PC-9 (cell line): ENCODE measurements at regions not wholly inside any gene's neighbourhood (a gene's known extent, or its start where the extent isn't known, plus 50 kb on each side); places are given as distances from the start of the nearest gene placed in this dataset.

ENCODE experiments used
- BruUV-seq: library from RNA; stranded (reverse); fragments of 400-500 nt; replicated peaks from 2 replicates; lab custom pipeline; 2021; lab: Mats Ljungman, UMichigan
- CTCF ChIA-PET: fragments of 300-600 bp; sonication (Branson Sonifier 250); formaldehyde crosslinking; loops from one replicate; lab custom pipeline; 2022; ENCODE audit warnings: antibody characterized with exemption; lab: Charles Lee
- POLR2A ChIA-PET: fragments of 300-600 bp; sonication (Branson Sonifier 250); formaldehyde crosslinking; loops from one replicate; lab custom pipeline; 2022; ENCODE audit warnings: antibody characterized with exemption; ENCODE audit not compliant: unreplicated experiment; lab: Charles Lee
- DNase-seq, 2 experiments: peaks; one replicate each; pipeline versions ENCODE4 v3.0.0 to v3.0.0-alpha.2; 2015 to 2022; ENCODE audit warnings: mixed read lengths in 1 of 2
- H2AFZ ChIP-seq: fragments of 200-600 bp; sonication (generic); 2 replicates; pipeline ENCODE4 v1.8.1; 2017; ENCODE audit warnings: antibody characterized with exemption
- H3F3A ChIP-seq: fragments of 200-600 bp; sonication (generic); 2 replicates; pipeline ENCODE4 v1.8.1; 2017; ENCODE audit warnings: antibody characterized with exemption, mild to moderate bottlenecking, low read depth; ENCODE audit not compliant: insufficient read depth
- H3K27ac ChIP-seq: fragments of 200-600 bp; sonication (generic); 2 replicates; pipeline ENCODE4 v1.6.1; 2016; ENCODE audit warnings: mixed run types
- H3K27me3 ChIP-seq: fragments of 200-600 bp; sonication (generic); 2 replicates; pipeline ENCODE4 v1.6.1; 2016; ENCODE audit warnings: low read depth, mixed run types; ENCODE audit not compliant: insufficient read depth
- H3K36me3 ChIP-seq: fragments of 200-600 bp; sonication (generic); 2 replicates; pipeline ENCODE4 v1.6.1; 2016; ENCODE audit warnings: low read depth, mixed run types
- H3K4me1 ChIP-seq: fragments of 200-600 bp; sonication (generic); replicated peaks from 2 replicates; pipeline ENCODE4 v1.6.1; 2016; ENCODE audit warnings: mixed run types; ENCODE audit not compliant: insufficient read depth
- H3K4me2 ChIP-seq: fragments of 200-600 bp; sonication (generic); 2 replicates; pipeline ENCODE4 v1.6.1; 2017; ENCODE audit warnings: mixed run types
- H3K4me3 ChIP-seq: fragments of 200-600 bp; sonication (generic); 2 replicates; pipeline ENCODE4 v1.6.1; 2016; ENCODE audit warnings: mixed run types
- H3K79me2 ChIP-seq: fragments of 200-600 bp; sonication (generic); 2 replicates; pipeline ENCODE4 v1.6.1; 2017; ENCODE audit warnings: low read depth, mixed run types
- H3K9me2 ChIP-seq: fragments of 200-600 bp; sonication (generic); 2 replicates; pipeline ENCODE4 v1.8.1; 2017; ENCODE audit warnings: mild to moderate bottlenecking; ENCODE audit not compliant: insufficient read depth
- H3K9me3 ChIP-seq: fragments of 200-600 bp; sonication (generic); 2 replicates; pipeline ENCODE4 v1.8.1; 2016; ENCODE audit warnings: low read depth; ENCODE audit not compliant: insufficient read depth
- H4K20me1 ChIP-seq: fragments of 200-600 bp; sonication (generic); 2 replicates; pipeline ENCODE4 v1.8.1; 2017; ENCODE audit not compliant: insufficient read depth
- EZH2 ChIP-seq: fragments of 200-600 bp; sonication (generic); IDR thresholded peaks from 2 replicates; pipeline ENCODE4 v1.8.0; 2017; ENCODE audit warnings: antibody characterized with exemption, low read depth
- intact Hi-C: fragments of 100-400 bp; cut with micrococcal nuclease; formaldehyde crosslinking; loops from one replicate; pipeline ENCODE4 v1.10.0; 2022; ENCODE audit not compliant: unreplicated experiment
- TF ChIP-seq, protein P1 (sequence below): fragments of 200-600 bp; sonication (generic); conservative IDR thresholded peaks from 2 replicates; pipeline ENCODE4 v1.6.1; 2017; ENCODE audit warnings: mixed run types, antibody characterized with exemption, mild to moderate bottlenecking, moderate library complexity

DNA sequence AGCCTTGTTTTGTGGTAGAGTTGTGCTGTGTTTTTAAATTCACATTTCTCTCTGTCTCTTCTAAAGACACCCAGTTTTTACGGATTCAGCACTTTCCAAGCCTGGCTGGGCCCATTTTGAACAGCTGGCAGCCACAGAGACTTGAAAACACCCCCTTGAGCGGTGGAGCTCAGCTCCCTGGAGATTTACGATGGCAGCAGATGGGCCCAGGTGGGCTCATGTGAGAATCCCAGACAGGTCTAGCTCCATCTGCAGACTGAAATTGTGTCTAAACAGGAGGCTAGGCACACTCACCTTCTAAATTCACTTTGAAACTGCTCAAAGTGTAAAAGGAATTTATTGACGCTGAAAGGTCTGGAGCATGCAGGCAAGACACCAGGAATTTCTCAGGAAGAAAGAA is 232.0 kb upstream of the HES1 start:
- no TSS peak for BruUV-seq
- Histone ChIP-seq H3K4me2 (no peak overlapping the region), H3K9me3 (peaks cover 8% of the 10 kb centered on the region), H4K20me1 (no peaks in the 10 kb centered on the region), H3F3A (peaks cover 14% of the 10 kb centered on the region; the same call in 1 of the 2 replicates), H3K36me3 (no peaks in the 10 kb centered on the region), H3K4me3 (no peak overlapping the region), H2AFZ (no peak overlapping the region), H3K27me3 (no peaks in the 10 kb centered on the region), H3K9me2 (no peaks in the 10 kb centered on the region), H3K79me2 (no peaks in the 10 kb centered on the region), H3K4me1 (peaks cover 20% of the 10 kb centered on the region), H3K27ac (no peak overlapping the region)
- intact Hi-C loops: no loop called here
- ChIA-PET CTCF (no interaction called here), POLR2A (no interaction called here)
- no peak for DNase-seq
- no peak for TF ChIP-seq EZH2
- TF ChIP-seq, protein P1, sequence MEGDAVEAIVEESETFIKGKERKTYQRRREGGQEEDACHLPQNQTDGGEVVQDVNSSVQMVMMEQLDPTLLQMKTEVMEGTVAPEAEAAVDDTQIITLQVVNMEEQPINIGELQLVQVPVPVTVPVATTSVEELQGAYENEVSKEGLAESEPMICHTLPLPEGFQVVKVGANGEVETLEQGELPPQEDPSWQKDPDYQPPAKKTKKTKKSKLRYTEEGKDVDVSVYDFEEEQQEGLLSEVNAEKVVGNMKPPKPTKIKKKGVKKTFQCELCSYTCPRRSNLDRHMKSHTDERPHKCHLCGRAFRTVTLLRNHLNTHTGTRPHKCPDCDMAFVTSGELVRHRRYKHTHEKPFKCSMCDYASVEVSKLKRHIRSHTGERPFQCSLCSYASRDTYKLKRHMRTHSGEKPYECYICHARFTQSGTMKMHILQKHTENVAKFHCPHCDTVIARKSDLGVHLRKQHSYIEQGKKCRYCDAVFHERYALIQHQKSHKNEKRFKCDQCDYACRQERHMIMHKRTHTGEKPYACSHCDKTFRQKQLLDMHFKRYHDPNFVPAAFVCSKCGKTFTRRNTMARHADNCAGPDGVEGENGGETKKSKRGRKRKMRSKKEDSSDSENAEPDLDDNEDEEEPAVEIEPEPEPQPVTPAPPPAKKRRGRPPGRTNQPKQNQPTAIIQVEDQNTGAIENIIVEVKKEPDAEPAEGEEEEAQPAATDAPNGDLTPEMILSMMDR: no peak

DNA sequence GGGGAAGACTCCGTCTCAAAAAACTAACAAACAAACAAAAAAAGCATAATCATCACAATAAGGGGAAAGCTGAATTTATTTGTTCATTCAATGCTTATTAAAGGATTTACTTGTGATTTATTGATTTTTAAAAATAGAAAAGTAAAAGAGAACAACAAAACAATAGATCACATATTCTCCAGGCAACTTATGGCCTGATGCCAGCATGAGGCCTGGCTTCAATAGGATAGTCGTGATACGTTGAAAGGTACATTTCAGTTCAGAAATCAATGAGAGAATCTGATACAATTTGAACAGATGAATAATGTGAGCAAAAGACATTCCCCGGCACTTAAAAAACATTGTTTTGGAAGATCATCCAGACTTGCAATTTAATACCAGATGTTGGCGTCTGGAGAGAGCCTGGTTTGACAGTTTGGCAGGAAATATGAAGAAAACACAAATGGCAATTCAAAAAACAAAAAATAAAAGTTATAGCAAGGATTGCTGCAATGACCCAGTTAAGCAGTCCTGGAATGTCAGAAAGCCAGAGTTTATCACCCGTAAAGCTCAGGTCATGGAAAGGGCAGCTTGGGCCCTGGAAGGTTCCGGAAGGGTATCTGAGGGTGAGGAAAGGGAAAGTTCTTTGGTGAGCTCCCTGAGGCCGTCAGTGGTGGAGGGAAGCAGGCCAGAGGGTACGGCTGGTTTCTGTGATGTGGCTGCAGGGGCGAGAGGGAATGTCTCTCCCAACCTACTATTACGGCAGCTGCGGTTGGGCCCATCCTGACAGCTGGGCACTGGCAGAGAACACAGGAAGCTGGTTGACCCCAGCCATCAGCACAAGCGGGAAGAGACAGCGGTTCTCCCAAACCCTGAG is 230.2 kb upstream of the HES1 start:
- Histone ChIP-seq H3K36me3 (no peaks in the 10 kb centered on the region), H2AFZ (no peak overlapping the region), H3F3A (peaks cover 21% of the 10 kb centered on the region; the same call in 1 of the 2 replicates), H3K79me2 (no peaks in the 10 kb centered on the region), H3K27me3 (no peaks in the 10 kb centered on the region), H3K9me2 (no peaks in the 10 kb centered on the region), H3K4me3 (no peak overlapping the region), H4K20me1 (no peaks in the 10 kb centered on the region), H3K9me3 (peaks cover 8% of the 10 kb centered on the region), H3K27ac (no peak overlapping the region), H3K4me1 (peaks cover 31% of the 10 kb centered on the region), H3K4me2 (no peak overlapping the region)
- TF ChIP-seq, protein P1: no peak
- no peak for TF ChIP-seq EZH2
- intact Hi-C loops: no loop called here
- BruUV-seq: no TSS peak
- ChIA-PET CTCF (no interaction called here), POLR2A (no interaction called here)
- no peak for DNase-seq

DNA sequence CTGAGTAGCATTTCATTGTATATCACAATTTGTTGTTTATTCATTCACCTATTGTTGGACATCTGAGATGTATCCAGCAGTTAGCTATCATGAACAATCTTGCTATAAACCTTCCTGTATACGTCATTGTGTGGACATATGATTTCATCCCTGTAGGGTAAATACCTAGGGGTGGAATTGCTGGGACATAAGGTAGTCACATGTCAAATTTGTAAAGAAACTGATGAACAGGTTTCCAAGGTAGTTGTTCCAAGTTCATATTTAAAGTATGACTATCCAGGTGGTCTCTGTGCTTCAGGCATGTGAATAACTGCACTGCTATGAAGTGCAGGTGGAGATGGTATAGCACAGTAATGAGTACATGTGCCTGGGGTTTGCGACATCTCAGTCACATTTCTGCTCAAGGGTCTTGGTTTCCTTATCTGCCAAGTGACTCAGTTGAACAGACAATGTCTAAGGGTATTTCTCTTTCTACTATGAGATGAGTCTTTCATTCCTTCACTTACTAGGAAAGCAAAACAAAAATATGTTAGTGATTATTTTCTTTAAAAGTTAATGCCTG is 229.0 kb upstream of the HES1 start:
- DNase-seq: no peak
- Histone ChIP-seq H3K79me2 (no peaks in the 10 kb centered on the region), H3K9me2 (no peaks in the 10 kb centered on the region), H2AFZ (no peak overlapping the region), H3K36me3 (no peaks in the 10 kb centered on the region), H3K4me2 (no peak overlapping the region), H4K20me1 (no peaks in the 10 kb centered on the region), H3K4me3 (no peak overlapping the region), H3K9me3 (peaks cover 8% of the 10 kb centered on the region), H3F3A (peaks cover 33% of the 10 kb centered on the region; the same call in 1 of the 2 replicates), H3K27ac (no peak overlapping the region), H3K4me1 (peaks cover 42% of the 10 kb centered on the region), H3K27me3 (no peaks in the 10 kb centered on the region)
- POLR2A ChIA-PET: no interaction called here
- BruUV-seq: no TSS peak
- CTCF ChIA-PET: no interaction called here
- TF ChIP-seq, protein P1: no peak
- no peak for TF ChIP-seq EZH2
- intact Hi-C loops: no loop called here
